22Rv1 (cell line): ENCODE measurements at regions not wholly inside any gene's neighbourhood (a gene's known extent, or its start where the extent isn't known, plus 50 kb on each side); places are given as distances from the start of the nearest gene placed in this dataset.

Experiments
- CTCF ChIP-seq: fragments of 450-650 bp; IDR thresholded peaks from 2 replicates; pipeline ENCODE4 v1.5.1; 2017; ENCODE audit warnings: mild to moderate bottlenecking
- ZFX ChIP-seq: fragments of 450-650 bp; IDR thresholded peaks from 2 replicates; pipeline ENCODE4 v1.6.1; 2017; ENCODE audit warnings: antibody characterized with exemption, borderline replicate concordance

DNA sequence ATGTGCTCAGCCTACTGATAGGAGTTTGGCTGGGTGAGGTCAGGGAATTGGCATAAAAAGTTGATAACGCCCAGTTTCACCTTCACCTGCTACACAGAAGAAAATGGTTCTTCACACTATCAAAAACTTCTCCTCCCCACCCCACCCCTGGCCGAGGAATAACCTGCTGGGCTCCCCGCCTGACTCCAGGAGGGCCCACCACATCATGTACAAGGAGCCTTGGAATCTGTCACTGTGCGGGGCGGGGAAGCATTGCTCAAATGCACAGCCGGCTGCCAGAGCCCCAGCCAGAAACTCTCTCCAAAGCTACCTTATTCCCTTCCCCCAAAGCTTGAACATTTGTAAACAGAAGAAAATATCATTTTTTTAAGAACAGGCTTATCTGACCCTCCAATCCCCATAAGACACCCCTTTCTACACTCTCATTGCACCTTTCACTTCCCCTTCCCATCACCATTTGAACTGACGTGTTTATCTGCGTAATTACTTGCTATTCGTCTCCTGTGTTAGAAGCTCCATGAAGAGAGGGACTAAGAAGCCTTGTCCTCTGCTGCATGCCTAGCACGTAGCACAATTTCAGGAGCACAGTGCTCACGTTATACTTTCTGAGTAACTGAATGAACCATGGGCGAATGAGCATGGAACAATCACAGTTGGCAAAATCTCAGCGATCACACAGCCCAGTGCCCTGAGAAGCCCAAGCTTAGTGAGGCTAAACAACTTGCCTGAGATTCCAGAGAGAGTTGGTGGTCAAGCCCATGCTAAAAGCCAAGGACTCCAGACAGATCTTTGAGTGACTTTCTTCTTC lies 82.9 kb downstream of the HES1 start:
- TF ChIP-seq CTCF (no peak), ZFX (no peak)
